A549 (cell line): ENCODE measurements at regions not wholly inside any gene's neighbourhood (a gene's known extent, or its start where the extent isn't known, plus 50 kb on each side); places are given as distances from the start of the nearest gene placed in this dataset.

Source experiments
- CTCF ChIP-seq: fragments of >200 bp; sonication (Bioruptor Twin); formaldehyde crosslinking; IDR thresholded peaks from 3 replicates; pipeline ENCODE4 v1.5.1; 2016
- ESRRA ChIP-seq: fragments of 150-350 bp; IDR thresholded peaks from 2 replicates; pipeline ENCODE4 v1.6.1; 2014; ENCODE audit warnings: mild to moderate bottlenecking, low read length, borderline replicate concordance
- SMC3 ChIP-seq: fragments of >200 bp; sonication (Bioruptor Twin); formaldehyde crosslinking; IDR thresholded peaks from 3 replicates; pipeline ENCODE4 v1.6.1; 2018; ENCODE audit warnings: inconsistent platforms
- TF ChIP-seq, protein P1 (sequence below): IDR thresholded peaks from 2 replicates; pipeline ENCODE4 v1.6.1; 2012; ENCODE audit warnings: low read depth, borderline replicate concordance
- TF ChIP-seq, protein P2 (sequence below): IDR thresholded peaks from 2 replicates; pipeline ENCODE4 v1.6.1; 2012
- TF ChIP-seq, protein P3 (sequence below): fragments of >200 bp; sonication (Bioruptor Twin); formaldehyde crosslinking; IDR thresholded peaks from 3 replicates; pipeline ENCODE4 v1.6.1; 2016

DNA sequence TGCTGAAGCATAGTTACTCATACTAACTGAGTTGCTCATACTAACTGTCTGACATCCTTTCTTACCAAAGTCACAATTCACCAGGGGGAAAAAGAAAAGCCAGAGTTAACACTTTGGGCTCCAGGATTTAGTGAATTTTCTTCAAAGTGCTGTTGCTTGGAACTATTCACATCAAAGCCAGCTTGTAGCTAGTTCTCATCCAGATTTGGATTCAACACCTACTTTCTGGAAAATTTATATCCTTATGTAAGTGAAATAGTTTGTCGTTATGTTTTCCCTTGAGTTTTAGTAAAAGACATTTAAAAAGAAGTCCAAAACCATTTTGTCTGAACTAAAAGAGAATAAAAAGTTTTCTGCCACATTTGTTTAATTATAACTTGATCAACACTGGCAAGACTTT is 264.6 kb downstream of the BRINP2 start:
- TF ChIP-seq, protein P1, sequence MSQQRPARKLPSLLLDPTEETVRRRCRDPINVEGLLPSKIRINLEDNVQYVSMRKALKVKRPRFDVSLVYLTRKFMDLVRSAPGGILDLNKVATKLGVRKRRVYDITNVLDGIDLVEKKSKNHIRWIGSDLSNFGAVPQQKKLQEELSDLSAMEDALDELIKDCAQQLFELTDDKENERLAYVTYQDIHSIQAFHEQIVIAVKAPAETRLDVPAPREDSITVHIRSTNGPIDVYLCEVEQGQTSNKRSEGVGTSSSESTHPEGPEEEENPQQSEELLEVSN: no peak
- TF ChIP-seq CTCF: no peak
- TF ChIP-seq, protein P2, sequence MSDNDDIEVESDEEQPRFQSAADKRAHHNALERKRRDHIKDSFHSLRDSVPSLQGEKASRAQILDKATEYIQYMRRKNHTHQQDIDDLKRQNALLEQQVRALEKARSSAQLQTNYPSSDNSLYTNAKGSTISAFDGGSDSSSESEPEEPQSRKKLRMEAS: no peak
- TF ChIP-seq SMC3: no peak
- TF ChIP-seq, protein P3, sequence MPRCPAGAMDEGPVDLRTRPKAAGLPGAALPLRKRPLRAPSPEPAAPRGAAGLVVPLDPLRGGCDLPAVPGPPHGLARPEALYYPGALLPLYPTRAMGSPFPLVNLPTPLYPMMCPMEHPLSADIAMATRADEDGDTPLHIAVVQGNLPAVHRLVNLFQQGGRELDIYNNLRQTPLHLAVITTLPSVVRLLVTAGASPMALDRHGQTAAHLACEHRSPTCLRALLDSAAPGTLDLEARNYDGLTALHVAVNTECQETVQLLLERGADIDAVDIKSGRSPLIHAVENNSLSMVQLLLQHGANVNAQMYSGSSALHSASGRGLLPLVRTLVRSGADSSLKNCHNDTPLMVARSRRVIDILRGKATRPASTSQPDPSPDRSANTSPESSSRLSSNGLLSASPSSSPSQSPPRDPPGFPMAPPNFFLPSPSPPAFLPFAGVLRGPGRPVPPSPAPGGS: no peak
- no peak for TF ChIP-seq ESRRA
